IMR-90 (cell line): ENCODE measurements at regions not wholly inside any gene's neighbourhood (a gene's known extent, or its start where the extent isn't known, plus 50 kb on each side); places are given as distances from the start of the nearest gene placed in this dataset.

Source experiments
- BHLHE40 ChIP-seq: fragments of 150-350 bp; IDR thresholded peaks from 2 replicates; pipeline ENCODE4 v1.6.1; 2016; ENCODE audit warnings: mild to moderate bottlenecking, low read depth, low read length
- CEBPB ChIP-seq: IDR thresholded peaks from 2 replicates; pipeline ENCODE4 v1.6.1; 2012; ENCODE audit warnings: low read depth, low read length, improper control_type of control experiment
- CHD1 ChIP-seq: IDR thresholded peaks from 2 replicates; pipeline ENCODE4 v1.6.1; 2012; ENCODE audit warnings: low read depth, low read length, improper control_type of control experiment
- CTCF ChIP-seq: conservative IDR thresholded peaks from 2 replicates; pipeline ENCODE4 v1.5.1; 2012; ENCODE audit warnings: mild to moderate bottlenecking, low read depth, low read length, improper control_type of control experiment
- ELK1 ChIP-seq: fragments of 150-350 bp; IDR thresholded peaks from 2 replicates; pipeline ENCODE4 v1.6.1; 2016; ENCODE audit warnings: low read depth, mild to moderate bottlenecking, low read length, moderate library complexity, borderline replicate concordance
- FOS ChIP-seq: fragments of 150-350 bp; IDR thresholded peaks from 2 replicates; pipeline ENCODE4 v1.6.1; 2016; ENCODE audit warnings: low read depth, low read length
- MAFK ChIP-seq: IDR thresholded peaks from 2 replicates; pipeline ENCODE4 v1.6.1; 2012; ENCODE audit warnings: low read depth, low read length, improper control_type of control experiment
- MAZ ChIP-seq: IDR thresholded peaks from 2 replicates; pipeline ENCODE4 v1.6.1; 2012; ENCODE audit warnings: low read depth, mild to moderate bottlenecking, low read length, improper control_type of control experiment, moderate library complexity, borderline replicate concordance
- MXI1 ChIP-seq: IDR thresholded peaks from 2 replicates; pipeline ENCODE4 v1.6.1; 2012; ENCODE audit warnings: low read depth, mild to moderate bottlenecking, low read length, moderate library complexity, borderline replicate concordance
- POLR2A ChIP-seq: IDR thresholded peaks from 2 replicates; pipeline ENCODE4 v1.6.1; 2012; ENCODE audit warnings: mild to moderate bottlenecking, low read depth, low read length
- RAD21 ChIP-seq: IDR thresholded peaks from 2 replicates; pipeline ENCODE4 v1.6.1; 2012; ENCODE audit warnings: low read length, improper control_type of control experiment
- RFX5 ChIP-seq: IDR thresholded peaks from 2 replicates; pipeline ENCODE4 v1.8.0; 2012; ENCODE audit warnings: low read depth, mild to moderate bottlenecking, low read length, moderate library complexity
- SMC3 ChIP-seq: fragments of 150-350 bp; IDR thresholded peaks from 2 replicates; pipeline ENCODE4 v1.6.1; 2016; ENCODE audit warnings: low read depth, mild to moderate bottlenecking, antibody characterized with exemption, low read length, moderate library complexity
- USF2 ChIP-seq: fragments of 150-350 bp; IDR thresholded peaks from 2 replicates; pipeline ENCODE4 v1.6.1; 2017; ENCODE audit warnings: mild to moderate bottlenecking, antibody characterized with exemption, low read length, low read depth

GRCh38 chr14:106080922-106081321, 554.5 kb downstream of the TMEM121 start:
- TF ChIP-seq CTCF = no peak
- no peak for TF ChIP-seq ELK1
- TF ChIP-seq CEBPB = no peak
- TF ChIP-seq BHLHE40 = no peak
- TF ChIP-seq POLR2A = no peak
- TF ChIP-seq MAFK = no peak
- TF ChIP-seq RAD21 = no peak
- TF ChIP-seq MXI1 = no peak
- TF ChIP-seq USF2 = no peak
- TF ChIP-seq FOS = no peak
- no peak for TF ChIP-seq SMC3
- TF ChIP-seq RFX5 = no peak
- TF ChIP-seq CHD1 = no peak
- no peak for TF ChIP-seq MAZ
